ENCODE measurements at regions not wholly inside any gene's neighbourhood (a gene's known extent, or its start where the extent isn't known, plus 50 kb on each side); places are given as distances from the start of the nearest gene placed in this dataset.
"Not testable (repeated sequence)": the region's sequence is repeated elsewhere in the genome, so short reads cannot be mapped to it uniquely, and the experiment has no call there.

- DNase-seq = peak in 2 of 4 experiments; percentile 26 to 38
These were observed 196.7 kb upstream of the TPRG1 start for GRCh38 chr3:188974856-188975599.

DNA sequence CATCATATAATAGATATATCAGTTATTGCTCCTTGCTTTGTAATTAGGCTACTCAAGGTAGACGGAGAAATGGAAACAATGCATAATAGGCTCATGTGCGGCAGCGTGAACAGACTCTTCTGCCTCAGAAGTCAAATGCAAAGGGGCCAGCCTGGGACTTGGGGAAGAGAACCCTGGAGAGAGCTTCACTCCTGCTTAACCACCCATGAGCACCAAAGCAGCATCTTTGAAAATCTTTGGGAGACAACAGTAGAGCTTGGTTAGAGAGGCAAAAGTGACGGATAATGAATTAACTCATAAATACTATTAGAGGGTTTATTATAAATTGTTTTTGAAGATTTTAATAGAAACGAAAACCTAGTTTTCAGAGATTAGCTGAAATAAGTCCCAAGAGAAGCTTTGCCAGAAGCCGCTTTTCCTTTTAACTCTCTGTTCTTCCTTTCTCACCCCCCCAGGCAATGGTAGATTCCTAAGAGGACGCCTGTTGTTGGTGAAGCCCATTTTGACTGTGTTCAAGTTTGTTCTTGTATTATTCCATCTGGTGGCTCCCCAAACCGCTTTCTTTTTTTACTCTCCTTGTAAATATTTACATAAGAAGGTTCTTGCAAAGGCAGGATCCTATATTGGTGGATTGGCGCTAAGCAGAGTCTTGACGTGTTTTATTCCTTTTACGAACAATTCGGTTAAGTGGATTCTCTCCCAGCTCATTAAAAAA is 196.0 kb upstream of the TPRG1 start:
- no peak for DNase-seq

- DNase-seq = no peak
These were observed 195.4 kb upstream of the TPRG1 start for GRCh38 chr3:188976407-188976806.

DNA sequence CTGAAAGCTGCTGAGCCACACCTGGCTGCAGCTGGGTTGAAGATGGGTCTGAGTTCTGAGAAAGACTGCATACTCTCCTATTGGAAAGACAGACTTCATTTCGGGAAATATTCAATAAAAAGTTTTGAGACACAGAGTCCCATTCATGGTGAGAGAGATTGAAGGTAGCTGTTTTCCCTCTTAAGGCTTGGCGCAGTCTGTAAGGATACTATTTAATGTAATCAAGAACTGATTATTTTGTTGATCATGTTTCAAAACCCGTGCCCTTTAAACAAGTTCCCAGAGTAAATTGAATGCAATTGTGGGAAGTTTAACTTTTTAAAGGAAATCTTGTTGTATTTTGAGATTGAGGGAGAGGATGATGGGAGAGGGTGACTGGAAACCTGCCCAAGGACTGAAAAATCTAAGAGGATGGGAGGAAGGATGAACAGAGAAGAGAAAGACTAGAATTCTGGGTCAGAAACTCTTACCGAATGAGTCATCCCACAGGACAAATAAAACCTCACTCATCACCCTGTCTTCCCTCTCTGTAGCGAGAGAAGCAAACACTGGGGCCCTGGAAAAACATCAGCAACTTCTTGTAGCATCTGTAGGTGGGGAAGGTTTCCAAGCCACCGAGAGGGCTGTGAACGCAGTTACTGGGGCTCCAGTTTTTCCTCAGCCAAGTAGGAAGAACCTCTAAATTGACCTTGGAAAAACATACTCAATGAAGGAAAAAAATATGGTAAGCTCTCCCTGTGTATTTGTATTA is 193.2 kb upstream of the TPRG1 start:
- no peak for DNase-seq

DNA sequence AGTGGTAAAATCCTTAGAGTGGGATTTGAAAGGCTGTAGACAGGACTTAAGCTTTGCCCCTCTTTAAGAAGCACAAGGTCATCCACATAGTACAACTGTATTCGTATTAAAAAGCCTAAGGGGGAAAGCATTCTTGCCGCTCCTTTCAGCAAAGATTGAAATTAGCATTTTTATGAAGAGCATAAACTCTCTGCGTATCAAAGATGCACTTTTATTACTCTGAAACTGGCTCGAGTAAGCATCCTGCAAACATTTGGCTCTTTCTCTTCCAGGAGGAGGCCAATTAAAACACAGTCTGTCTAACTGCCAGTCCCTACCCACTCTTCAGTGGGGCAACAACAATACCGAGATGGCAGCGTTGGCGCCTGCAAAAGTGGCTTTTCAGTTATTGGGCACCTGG is 192.5 kb upstream of the TPRG1 start:
- DNase-seq = no peak

- DNase-seq = no peak
These were observed 192.0 kb upstream of the TPRG1 start for GRCh38 chr3:188979669-188980310.

DNA sequence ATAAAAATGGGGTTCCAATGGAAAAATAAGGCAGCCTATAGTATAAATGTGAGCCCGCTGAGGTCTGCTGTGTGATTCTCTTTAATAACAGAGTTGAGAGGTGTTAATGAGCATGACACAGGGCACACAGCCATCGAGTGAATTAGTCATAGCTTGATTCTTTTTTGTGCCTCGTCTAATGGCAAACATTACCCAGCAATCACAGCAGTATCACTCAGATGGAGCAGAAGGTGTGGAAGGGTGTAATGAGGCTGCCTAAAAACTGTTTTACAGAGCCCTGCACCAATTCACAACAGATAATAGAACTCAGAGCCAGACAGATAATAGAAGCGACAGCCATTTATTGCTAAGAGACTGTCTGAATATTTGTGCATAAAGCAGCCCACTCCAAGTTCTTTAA is 178.6 kb upstream of the TPRG1 start:
- no peak for DNase-seq

- DNase-seq = peak; percentile 18 to 74 (median 46)
These were observed 170.2 kb upstream of the TPRG1 start for GRCh38 chr3:189001559-189001958.

DNA sequence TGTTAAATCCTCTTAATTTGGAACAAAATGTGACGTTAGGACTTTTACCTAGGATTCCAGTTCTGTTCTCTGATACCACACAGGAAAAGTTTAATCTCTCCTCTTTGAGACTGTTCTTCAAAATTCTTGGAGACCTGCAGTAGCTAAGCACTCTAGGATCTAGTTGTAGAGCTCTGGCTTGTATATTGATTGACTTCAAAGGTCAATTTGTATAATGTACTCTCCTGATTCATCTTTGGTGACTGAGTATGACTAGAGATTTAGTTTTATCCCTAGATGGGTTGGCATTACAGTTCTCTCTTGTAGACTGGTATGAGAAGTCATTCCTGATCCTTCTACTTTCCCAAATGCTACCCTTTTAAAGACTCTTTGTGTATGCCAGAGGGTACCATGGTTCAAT is 168.4 kb upstream of the TPRG1 start:
- DNase-seq = no peak

GRCh38 chr3:189013224-189013888 is 158.4 kb upstream of the TPRG1 start:
- DNase-seq = no peak

GRCh38 chr3:189014526-189014925 is 157.2 kb upstream of the TPRG1 start:
- peak; percentile 26 to 62 (median 59) for DNase-seq

DNA sequence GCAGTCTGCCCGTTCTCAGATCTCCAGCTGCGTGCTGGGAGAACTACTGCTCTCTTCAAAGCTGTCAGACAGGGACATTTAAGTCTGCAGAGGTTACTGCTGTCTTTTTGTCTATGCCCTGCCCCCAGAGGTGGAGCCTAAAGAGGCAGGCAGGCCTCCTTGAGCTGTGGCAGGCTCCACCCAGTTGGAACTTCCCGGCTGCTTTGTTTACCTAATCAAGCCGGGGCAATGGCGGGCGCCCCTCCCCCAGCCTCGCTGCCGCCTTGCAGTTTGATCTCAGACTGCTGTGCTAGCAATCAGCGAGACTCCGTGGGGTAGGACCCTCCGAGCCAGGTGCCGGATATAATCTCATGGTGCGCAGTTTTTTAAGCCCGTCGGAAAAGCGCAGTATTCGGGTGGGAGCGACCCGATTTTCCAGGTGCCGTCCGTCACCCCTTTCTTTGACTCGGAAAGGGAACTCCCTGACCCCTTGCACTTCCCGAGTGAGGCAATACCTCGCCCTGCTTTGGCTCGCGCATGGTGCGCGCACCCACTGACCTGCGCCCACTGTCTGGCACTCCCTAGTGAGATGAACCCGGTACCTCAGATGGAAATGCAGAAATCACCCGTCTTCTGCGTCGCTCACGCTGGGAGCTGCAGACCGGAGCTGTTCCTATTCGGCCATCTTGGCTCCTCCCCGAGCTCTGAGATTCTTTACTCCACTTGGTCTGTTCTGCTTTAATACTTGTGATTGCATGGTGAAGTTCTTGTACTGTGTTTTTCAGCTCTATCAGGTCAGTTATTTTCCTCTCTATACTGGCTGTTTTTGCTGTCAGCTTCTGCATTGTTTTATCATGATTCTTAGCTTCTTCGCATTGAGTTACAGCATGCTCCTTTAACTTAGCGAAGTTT is 148.9 kb upstream of the TPRG1 start:
- DNase-seq = not testable (repeated sequence)

DNA sequence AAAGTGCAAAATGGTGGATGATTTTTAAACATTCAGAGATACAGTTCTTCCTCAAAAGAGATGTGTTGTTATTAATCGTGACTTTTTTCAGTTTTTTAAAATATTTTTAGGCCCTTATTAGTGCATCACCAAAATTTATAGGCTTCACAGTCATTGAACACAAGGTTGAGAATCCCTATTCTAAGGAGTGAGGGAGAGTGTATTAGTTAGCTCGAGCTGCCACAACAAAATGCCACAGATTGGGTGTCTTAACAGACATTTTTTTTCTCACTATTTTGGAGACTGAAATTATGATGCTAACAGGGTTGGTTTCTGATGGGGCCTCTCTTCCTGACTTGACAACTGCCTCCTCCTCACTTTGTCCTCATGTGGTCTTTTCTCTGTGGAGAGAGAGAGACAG is 145.9 kb upstream of the TPRG1 start:
- no peak for DNase-seq

DNA sequence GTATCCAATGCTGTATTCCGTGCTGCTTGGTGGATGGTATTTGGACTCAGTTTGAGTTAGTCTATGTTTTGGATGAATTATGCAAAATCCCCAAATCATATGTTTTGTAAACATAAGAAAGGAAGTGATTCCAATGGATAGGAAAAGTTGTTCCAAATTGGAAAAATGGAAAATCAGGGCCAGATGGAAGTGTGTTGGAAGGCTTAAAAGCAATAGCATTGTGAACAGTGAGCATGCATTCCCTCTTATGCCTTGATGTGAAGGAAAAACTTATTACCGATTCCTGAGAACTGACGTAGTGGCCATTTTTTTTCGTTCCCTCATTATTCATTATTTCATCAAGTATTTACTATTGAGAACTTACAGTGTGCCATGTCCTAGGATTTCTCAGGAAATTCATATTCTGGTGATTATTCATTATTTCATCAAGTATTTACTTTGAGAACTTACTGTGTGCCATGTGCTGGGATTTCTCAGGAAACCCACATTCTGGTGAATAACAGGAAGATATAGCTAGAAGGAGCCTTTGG is 144.1 kb upstream of the TPRG1 start:
- DNase-seq = no peak

DNA sequence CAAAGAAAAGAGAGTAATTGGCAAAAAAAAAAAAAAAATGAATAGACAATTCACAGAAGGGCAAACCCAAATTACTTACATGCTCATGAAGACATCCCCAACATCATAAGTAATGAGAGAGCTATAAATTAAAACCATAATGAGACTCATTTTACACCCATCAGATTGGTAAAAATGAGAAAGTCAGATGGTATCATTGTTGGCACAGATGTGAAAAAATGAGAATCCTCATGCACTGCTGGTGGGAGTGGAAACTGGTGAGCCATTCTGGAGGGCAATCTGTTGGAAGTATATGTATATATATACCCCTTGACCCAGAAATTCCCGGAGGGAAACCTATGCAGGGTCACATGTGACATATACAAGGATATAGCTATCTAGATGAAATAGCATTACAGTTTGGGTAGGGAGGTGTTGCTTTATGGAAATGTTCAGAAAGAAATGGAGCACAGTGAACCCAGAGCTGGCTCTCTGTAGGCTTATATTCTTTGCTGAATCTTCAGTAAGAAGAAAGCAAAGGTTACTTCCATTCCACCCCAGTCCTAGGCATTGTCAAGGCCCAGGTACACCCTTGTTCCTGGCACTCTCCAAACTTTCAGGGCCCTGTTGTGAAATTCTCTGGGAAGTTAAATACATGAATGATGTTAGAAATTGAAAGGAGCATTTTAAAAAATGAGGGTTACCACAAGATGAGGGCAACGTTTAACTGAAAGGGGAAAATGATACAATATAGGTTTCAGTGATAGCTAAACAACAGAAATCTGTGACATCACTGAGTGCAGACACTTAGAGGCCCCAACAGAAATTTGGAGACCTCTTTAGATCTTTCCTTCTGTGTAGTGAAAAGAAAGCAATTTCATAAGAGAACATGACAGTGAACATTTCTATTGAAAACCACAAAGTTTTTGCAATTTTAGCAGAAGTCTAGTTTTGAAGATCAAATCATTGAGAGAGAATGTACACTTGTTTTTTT is 132.7 kb upstream of the TPRG1 start:
- peak in 1 of 4 experiments; percentile 26 for DNase-seq

DNA sequence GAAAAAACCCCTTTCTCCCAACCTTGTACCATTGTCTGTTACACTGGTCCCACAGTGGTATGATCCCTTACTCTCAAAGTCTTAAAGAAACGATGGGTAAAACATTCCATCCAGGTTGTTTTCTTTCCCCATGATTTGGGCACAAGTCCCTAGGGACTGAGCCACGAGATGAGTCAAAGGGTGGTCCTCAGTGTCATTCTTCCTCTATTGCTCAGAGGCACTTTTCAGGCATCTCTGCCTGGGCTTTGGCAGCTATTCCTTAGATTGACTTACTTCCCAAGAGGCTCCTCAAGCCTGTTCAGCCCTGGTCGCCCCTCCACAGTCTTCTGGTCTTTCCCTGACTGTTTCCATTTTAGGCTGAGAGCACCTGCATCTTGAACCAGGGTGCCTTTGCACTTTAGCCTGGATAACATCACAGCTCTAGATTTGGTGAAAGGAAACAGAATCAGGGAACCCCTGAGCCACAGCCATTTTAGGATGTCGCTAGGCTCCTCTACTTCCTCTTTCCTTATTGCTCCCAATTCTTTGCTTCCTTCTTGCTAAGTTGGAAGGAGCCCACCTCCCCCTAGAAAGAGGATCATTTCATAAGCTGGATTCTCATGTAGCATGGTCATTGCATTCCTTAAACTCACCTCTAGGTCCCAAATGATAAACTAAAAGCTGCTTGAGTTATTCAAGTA is 131.0 kb upstream of the TPRG1 start:
- DNase-seq = peak; percentile 22 to 55 (median 38)

- peak in 3 of 4 experiments; percentile 30 to 47 (median 45) for DNase-seq
These were observed 130.2 kb upstream of the TPRG1 start for GRCh38 chr3:189041482-189042090.

DNA sequence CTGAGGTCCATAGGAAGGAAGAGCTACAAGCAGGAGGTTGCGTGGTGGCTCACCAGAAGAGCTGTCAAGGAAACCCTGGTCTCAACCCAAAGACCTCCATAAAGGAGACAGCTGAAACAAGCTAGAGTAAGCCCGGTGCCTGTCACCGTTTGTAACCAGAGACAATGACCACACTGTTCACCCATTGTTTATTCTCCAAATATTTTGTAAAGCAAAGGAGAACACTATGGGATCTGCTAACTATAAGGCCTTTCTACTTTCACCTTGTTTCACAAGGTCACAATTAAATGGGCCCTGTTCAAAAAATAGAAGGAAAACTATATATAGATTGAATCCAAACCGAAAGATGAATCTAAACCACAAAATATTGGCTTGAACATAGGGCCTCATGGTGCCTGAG is 128.9 kb upstream of the TPRG1 start:
- DNase-seq = no peak

Measured in suppressor macrophage (primary cell).